H1 (cell line): ENCODE measurements at regions not wholly inside any gene's neighbourhood (a gene's known extent, or its start where the extent isn't known, plus 50 kb on each side); places are given as distances from the start of the nearest gene placed in this dataset.

Source experiments
- CHD7 ChIP-seq: fragments of 300-600 bp; sonication (generic); IDR thresholded peaks from 2 replicates; pipeline ENCODE4 v1.7.1; 2012; ENCODE audit warnings: low read length, moderate library complexity, mild to moderate bottlenecking, inconsistent platforms; ENCODE audit not compliant: insufficient replicate concordance
- KDM1A ChIP-seq: fragments of 200-600, 300-600 bp; sonication (generic); IDR thresholded peaks from 2 replicates; pipeline ENCODE4 v1.7.1; 2016; ENCODE audit warnings: mild to moderate bottlenecking, low read length, borderline replicate concordance
- SP4 ChIP-seq: IDR thresholded peaks from 2 replicates; pipeline ENCODE4 v1.6.1; 2012; ENCODE audit warnings: low read length, inconsistent platforms

DNA sequence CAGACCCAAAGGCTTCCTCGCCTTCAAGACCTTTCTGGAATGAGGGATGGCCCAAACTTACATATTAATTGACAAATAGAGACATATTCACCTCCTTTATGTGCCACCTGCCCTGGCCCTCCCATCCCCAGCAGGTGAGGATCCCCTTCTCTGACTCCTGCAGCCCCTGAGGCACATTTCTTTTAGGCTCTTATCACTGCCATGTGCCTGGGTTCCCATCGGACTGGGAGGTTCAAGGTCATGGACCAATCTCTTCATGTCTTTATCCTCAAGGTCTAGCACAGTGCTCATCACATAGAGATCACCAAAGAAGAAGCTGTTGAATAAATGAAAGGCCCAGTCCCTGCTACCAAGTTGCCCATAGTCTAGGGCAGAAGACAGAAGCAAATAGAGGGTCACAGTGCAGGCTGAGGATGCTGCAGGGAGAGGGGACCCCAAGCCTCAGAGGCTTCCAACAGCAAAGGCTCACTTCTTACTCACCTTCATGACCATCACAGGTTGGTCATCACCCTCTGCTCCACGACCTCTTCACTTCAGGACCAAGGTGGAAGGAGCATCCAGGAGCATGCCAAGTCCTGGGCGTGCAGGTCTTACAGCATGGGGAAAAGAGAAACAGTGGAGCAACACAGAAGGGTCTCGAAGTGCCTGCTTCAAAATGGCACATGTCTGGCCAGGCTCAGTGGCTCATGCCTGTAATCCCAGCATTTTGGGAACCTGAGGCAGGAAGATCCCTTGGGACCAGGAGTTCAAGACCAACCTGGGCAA is 193.9 kb downstream of the SMAD2 start (continued):
- TF ChIP-seq SP4, result no peak
- TF ChIP-seq CHD7, result no peak
- TF ChIP-seq KDM1A, result no peak
